ENCODE measurements at regions not wholly inside any gene's neighbourhood (a gene's known extent, or its start where the extent isn't known, plus 50 kb on each side); places are given as distances from the start of the nearest gene placed in this dataset.

DNA sequence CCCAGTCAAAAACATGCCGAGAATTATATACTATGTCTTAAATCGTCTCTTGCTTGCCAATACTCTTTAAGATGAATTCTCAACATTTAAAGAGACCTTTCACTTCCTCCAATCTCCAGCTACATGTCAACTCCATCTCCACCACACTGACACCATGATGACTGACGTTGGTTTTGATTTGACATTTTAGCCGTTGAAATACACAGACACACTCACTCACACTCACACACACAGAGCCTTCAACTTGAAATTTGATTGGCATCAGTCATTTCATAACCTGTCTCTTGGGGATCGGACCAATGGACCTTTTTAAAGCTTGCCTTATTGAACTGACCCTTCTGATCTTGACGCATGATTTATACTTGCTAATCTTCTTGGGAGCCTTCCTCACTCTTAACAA lies 230.8 kb upstream of the PIK3C3 start:
- intact Hi-C loops (cut with DNase I; ENCODE audit: low total_unique reads), result no loop called here
- TF ChIP-seq, protein P1, sequence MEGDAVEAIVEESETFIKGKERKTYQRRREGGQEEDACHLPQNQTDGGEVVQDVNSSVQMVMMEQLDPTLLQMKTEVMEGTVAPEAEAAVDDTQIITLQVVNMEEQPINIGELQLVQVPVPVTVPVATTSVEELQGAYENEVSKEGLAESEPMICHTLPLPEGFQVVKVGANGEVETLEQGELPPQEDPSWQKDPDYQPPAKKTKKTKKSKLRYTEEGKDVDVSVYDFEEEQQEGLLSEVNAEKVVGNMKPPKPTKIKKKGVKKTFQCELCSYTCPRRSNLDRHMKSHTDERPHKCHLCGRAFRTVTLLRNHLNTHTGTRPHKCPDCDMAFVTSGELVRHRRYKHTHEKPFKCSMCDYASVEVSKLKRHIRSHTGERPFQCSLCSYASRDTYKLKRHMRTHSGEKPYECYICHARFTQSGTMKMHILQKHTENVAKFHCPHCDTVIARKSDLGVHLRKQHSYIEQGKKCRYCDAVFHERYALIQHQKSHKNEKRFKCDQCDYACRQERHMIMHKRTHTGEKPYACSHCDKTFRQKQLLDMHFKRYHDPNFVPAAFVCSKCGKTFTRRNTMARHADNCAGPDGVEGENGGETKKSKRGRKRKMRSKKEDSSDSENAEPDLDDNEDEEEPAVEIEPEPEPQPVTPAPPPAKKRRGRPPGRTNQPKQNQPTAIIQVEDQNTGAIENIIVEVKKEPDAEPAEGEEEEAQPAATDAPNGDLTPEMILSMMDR (IDR thresholded peaks at IDR 0.05), result no peak
- no peak for TF ChIP-seq POLR2AphosphoS5 (IDR thresholded peaks at IDR 0.05)
- no peak for TF ChIP-seq POLR2A (IDR thresholded peaks at IDR 0.05)

DNA sequence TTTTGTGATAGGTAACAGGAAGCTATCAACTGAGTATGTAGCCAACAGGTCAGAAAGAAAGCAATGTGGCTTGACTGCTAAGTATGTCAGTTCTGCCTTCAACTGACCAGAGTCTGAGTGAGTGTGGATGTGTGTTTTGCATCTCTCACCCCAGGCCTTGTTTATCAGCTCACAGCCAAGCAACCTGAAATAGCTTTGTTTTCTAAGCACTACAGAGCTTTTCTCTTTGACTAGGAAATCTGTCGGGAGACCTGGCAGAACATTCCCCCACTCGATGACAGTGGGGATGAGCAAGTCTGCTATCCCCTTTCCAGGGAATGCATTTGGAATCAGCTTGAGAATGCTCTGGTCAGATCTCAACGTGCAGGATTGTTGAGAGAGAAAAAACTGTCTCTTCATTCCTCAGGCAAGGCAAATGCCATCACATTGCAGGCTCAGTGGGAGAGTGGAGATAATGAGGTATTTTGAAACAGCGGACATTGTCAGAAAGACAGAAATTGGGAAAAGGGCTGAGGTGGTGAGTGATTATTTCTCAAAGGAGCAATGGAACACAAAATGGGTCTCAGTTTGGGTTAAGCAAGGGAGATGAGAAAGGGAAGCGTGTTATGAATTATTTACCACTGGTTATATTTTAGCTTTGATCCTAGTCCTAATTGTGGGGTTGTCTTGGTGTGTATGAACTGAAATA lies 233.8 kb upstream of the PIK3C3 start:
- no peak for DNase-seq (ENCODE audit: low spot score in 2 of 2)
- no peaks in the 10 kb centered on the region for H3K27me3 ChIP-seq
- TF ChIP-seq, protein P1 (IDR thresholded peaks at IDR 0.05), result no peak
- TF ChIP-seq POLR2A (IDR thresholded peaks at IDR 0.05) (no peak), POLR2AphosphoS5 (IDR thresholded peaks at IDR 0.05) (no peak)
- H3K4me3 ChIP-seq, result no peak overlapping the region
- H3K9me3 ChIP-seq, result no peaks in the 10 kb centered on the region
- no peaks in the 10 kb centered on the region for H3K36me3 ChIP-seq
- H3K4me1 ChIP-seq, result no peaks in the 10 kb centered on the region
- intact Hi-C loops (cut with DNase I; ENCODE audit: low total_unique reads), result no loop called here
- no peak overlapping the region for H3K27ac ChIP-seq

More for the DNA sequence above, 230.8 kb upstream of the PIK3C3 start:
- no peaks in the 10 kb centered on the region for H3K9me3 ChIP-seq
- H3K4me1 ChIP-seq, result no peaks in the 10 kb centered on the region
- no peak overlapping the region for H3K4me3 ChIP-seq
- H3K27me3 ChIP-seq, result no peaks in the 10 kb centered on the region
- H3K36me3 ChIP-seq, result no peaks in the 10 kb centered on the region
- DNase-seq (ENCODE audit: low spot score in 2 of 2), result no peak
- H3K27ac ChIP-seq, result no peak overlapping the region

DNA sequence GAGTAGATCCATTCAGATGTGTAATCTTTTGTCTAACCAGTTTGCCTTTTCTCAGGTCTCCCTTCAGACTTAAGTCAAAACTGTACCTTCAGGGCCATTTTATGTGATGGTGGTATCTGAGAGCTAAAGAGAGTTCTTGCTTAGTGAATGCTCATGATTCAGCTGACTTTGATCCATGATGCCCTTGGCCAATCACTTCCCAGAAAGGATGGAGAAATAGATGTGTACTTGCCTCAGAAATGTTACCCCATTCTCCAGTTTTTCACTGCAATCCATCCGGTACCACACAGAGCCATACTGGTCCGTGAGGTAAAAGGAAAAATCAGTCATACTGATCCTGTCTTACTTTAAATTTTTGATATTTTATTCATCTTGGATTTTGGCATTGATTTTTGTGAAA lies 234.8 kb upstream of the PIK3C3 start:
- no peaks in the 10 kb centered on the region for H3K27me3 ChIP-seq
- intact Hi-C loops (cut with DNase I; ENCODE audit: low total_unique reads), result no loop called here
- H3K27ac ChIP-seq, result no peak overlapping the region
- no peaks in the 10 kb centered on the region for H3K4me1 ChIP-seq
- H3K9me3 ChIP-seq, result no peaks in the 10 kb centered on the region
- H3K4me3 ChIP-seq, result no peak overlapping the region
- TF ChIP-seq POLR2A (IDR thresholded peaks at IDR 0.05) (no peak), POLR2AphosphoS5 (IDR thresholded peaks at IDR 0.05) (no peak)
- TF ChIP-seq, protein P1 (IDR thresholded peaks at IDR 0.05), result no peak
- no peak for DNase-seq (ENCODE audit: low spot score in 2 of 2)
- no peaks in the 10 kb centered on the region for H3K36me3 ChIP-seq

DNA sequence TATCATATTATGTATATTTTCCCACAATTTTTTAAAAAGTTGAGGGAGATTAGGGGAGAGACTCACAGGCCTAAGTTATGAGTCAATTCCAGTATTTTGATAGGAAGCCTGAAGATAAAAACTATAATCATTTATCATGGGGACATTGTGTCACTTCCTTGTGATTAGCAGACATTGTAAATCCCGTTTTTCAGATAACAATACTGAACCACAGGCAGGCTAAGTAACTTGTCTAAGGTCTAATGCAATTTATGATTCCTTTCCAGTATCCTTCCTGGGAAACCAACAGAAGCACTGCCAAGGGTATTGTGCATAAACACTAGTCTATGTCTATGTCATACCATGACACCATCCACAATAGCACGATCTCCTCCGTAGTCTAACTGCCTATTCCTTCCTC lies 235.2 kb upstream of the PIK3C3 start:
- no peaks in the 10 kb centered on the region for H3K4me1 ChIP-seq
- H3K36me3 ChIP-seq, result no peaks in the 10 kb centered on the region
- intact Hi-C loops (cut with DNase I; ENCODE audit: low total_unique reads), result no loop called here
- H3K27ac ChIP-seq, result no peak overlapping the region
- TF ChIP-seq, protein P1 (IDR thresholded peaks at IDR 0.05), result no peak
- TF ChIP-seq POLR2AphosphoS5 (IDR thresholded peaks at IDR 0.05), result no peak
- TF ChIP-seq POLR2A (IDR thresholded peaks at IDR 0.05), result no peak
- H3K4me3 ChIP-seq, result no peak overlapping the region
- no peaks in the 10 kb centered on the region for H3K27me3 ChIP-seq
- DNase-seq (ENCODE audit: low spot score in 2 of 2), result no peak
- no peaks in the 10 kb centered on the region for H3K9me3 ChIP-seq

DNA sequence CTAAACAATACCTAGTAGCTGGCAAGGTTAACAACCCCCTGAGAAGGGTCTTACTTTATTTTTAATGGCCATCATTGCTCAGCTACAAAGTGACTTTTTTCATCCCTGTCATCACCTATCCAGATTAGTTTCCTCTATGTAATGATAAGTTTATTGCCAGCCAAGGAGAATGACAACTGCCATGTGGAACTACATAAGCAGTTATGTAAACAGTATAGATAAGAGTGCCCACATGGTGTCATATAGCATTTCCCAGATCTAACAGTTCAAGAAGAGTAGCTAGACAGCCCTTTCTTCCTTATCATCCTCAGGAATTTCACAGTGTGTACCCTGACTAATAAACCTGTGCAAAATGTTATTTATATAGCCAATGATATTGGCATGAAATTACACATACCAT lies 240.2 kb upstream of the PIK3C3 start:
- Histone ChIP-seq H3K36me3 (no peaks in the 10 kb centered on the region), H3K9me3 (no peaks in the 10 kb centered on the region), H3K27me3 (no peaks in the 10 kb centered on the region), H3K4me1 (no peaks in the 10 kb centered on the region), H3K4me3 (no peak overlapping the region), H3K27ac (no peak overlapping the region)
- intact Hi-C loops (cut with DNase I; ENCODE audit: low total_unique reads), result no loop called here
- no peak for DNase-seq (ENCODE audit: low spot score in 2 of 2)
- TF ChIP-seq POLR2AphosphoS5 (IDR thresholded peaks at IDR 0.05) (no peak), POLR2A (IDR thresholded peaks at IDR 0.05) (no peak)
- TF ChIP-seq, protein P1 (IDR thresholded peaks at IDR 0.05), result no peak
